Keratinocyte (primary cell): ENCODE measurements at regions not wholly inside any gene's neighbourhood (a gene's known extent, or its start where the extent isn't known, plus 50 kb on each side); places are given as distances from the start of the nearest gene placed in this dataset.

Source experiments
- DNase-seq: peaks from one replicate; pipeline ENCODE4 v3.0.0-alpha.2; 2011; ENCODE audit warnings: low read depth, missing footprints, low spot score
- FAIRE-seq: peaks from 2 replicates; lab custom pipeline; 2011; peaks lifted over from hg19 to GRCh38; lab: Jason Lieb, UNC
- H2AFZ ChIP-seq: 2 replicates; pipeline ENCODE4 v1.6.0; 2012; ENCODE audit warnings: low read length, control low read depth, inconsistent platforms; ENCODE audit not compliant: control insufficient read depth
- H3K27ac ChIP-seq: 2 replicates; pipeline ENCODE4 v1.5.1; 2011; ENCODE audit warnings: low read length; ENCODE audit not compliant: control insufficient read depth, insufficient read depth
- H3K27me3 ChIP-seq: 3 replicates; pipeline ENCODE4 v1.6.0; 2011; ENCODE audit warnings: low read length; ENCODE audit not compliant: control insufficient read depth, insufficient read depth; ENCODE audit errors: extremely low read depth
- H3K36me3 ChIP-seq, 2 experiments: 2 replicates in 1 of 2; 3 replicates in 1 of 2; pipeline ENCODE4 v1.5.1; 2011; ENCODE audit warnings: low read length in 2 of 2, mild to moderate bottlenecking in 1 of 2; ENCODE audit not compliant: control insufficient read depth in 2 of 2, insufficient read depth in 2 of 2; ENCODE audit errors: extremely low read depth in 1 of 2
- H3K4me1 ChIP-seq: 3 replicates; pipeline ENCODE4 v1.5.1; 2011; ENCODE audit warnings: low read length; ENCODE audit not compliant: control insufficient read depth, insufficient read depth; ENCODE audit errors: extremely low read depth
- H3K4me2 ChIP-seq: 3 replicates; pipeline ENCODE4 v1.6.0; 2011; ENCODE audit warnings: low read depth, low read length; ENCODE audit not compliant: control insufficient read depth, insufficient read depth; ENCODE audit errors: extremely low read depth
- H3K4me3 ChIP-seq, 3 experiments: fragments of 200-600 bp in 1 of 3; sonication (generic) in 1 of 3; 2 replicates in 2 of 3; 3 replicates in 1 of 3; pipeline ENCODE4 v1.5.1; 2011 to 2016; ENCODE audit warnings: low read length in 3 of 3, mild to moderate bottlenecking in 3 of 3, control low read depth in 2 of 3, inconsistent platforms in 1 of 3, low read depth in 1 of 3, mixed read lengths in 1 of 3, mixed run types in 1 of 3, moderate library complexity in 1 of 3; ENCODE audit not compliant: control insufficient read depth in 2 of 3, insufficient read depth in 2 of 3; ENCODE audit errors: extremely low read depth in 1 of 3
- H3K79me2 ChIP-seq: 2 replicates; pipeline ENCODE4 v1.6.0; 2012; ENCODE audit warnings: low read length; ENCODE audit not compliant: control insufficient read depth, insufficient read depth
- H3K9ac ChIP-seq: 3 replicates; pipeline ENCODE4 v1.6.0; 2011; ENCODE audit warnings: low read length; ENCODE audit not compliant: control insufficient read depth, insufficient read depth; ENCODE audit errors: extremely low read depth
- H3K9me1 ChIP-seq: 3 replicates; pipeline ENCODE4 v1.6.0; 2011; ENCODE audit warnings: low read length; ENCODE audit not compliant: control insufficient read depth, insufficient read depth; ENCODE audit errors: extremely low read depth
- H3K9me3 ChIP-seq: 2 replicates; pipeline ENCODE4 v1.5.1; 2012; ENCODE audit warnings: low read depth, low read length; ENCODE audit not compliant: control insufficient read depth
- H4K20me1 ChIP-seq: 3 replicates; pipeline ENCODE4 v1.6.0; 2011; ENCODE audit warnings: low read length; ENCODE audit not compliant: control insufficient read depth, insufficient read depth; ENCODE audit errors: extremely low read depth
- CTCF ChIP-seq, 3 experiments: IDR thresholded peaks in 1 of 3; conservative IDR thresholded peaks in 1 of 3; optimal IDR thresholded peaks in 1 of 3; 2 replicates in 2 of 3; 3 replicates in 1 of 3; pipeline versions ENCODE3 to v1.5.1; 2011; ENCODE audit warnings: low read length in 3 of 3, mild to moderate bottlenecking in 3 of 3, moderate library complexity in 2 of 3, control low read depth in 1 of 3, inconsistent platforms in 1 of 3; ENCODE audit not compliant: insufficient read depth in 2 of 3; ENCODE audit errors: extremely low read depth in 1 of 3
- EZH2 ChIP-seq: IDR thresholded peaks from one replicate; pipeline ENCODE4 v1.6.1; 2012; ENCODE audit warnings: inconsistent platforms, mild to moderate bottlenecking, low read length, moderate library complexity
- dilution Hi-C: fragments of 300-500 bp; cut with MboI; formaldehyde crosslinking; loops from one replicate; pipeline ENCODE4 v1.7.0; 2020; ENCODE audit warnings: low sequenced_read_pairs; ENCODE audit not compliant: extremely low pct_ligation_motif_present

GRCh38 chr4:58127680-58128079 is 1017.5 kb upstream of the IGFBP7 start:
- Histone ChIP-seq H3K79me2 (no peaks in the 10 kb centered on the region), H3K27ac (no peak overlapping the region), H3K4me1 (no peaks in the 10 kb centered on the region), H3K9me3 (no peaks in the 10 kb centered on the region), H3K36me3 (no peaks in the 10 kb centered on the region), H3K4me3 (no peak overlapping the region), H4K20me1 (no peaks in the 10 kb centered on the region), H3K27me3 (no peaks in the 10 kb centered on the region), H3K4me2 (no peak overlapping the region), H3K9me1 (no peaks in the 10 kb centered on the region), H3K9ac (no peak overlapping the region), H2AFZ (no peak overlapping the region)
- FAIRE-seq = no peak
- no peak for DNase-seq
- dilution Hi-C loops = no loop called here
- TF ChIP-seq EZH2 = no peak
- no peak for TF ChIP-seq CTCF (optimal IDR thresholded peaks at IDR 0.05 in 1 of 3, IDR thresholded peaks at IDR 0.05 in 1 of 3, conservative IDR thresholded peaks at IDR 0.05 in 1 of 3; ENCODE audit: extremely low read depth in 1 of 3, insufficient read depth in 2 of 3, low read length in 3 of 3)

GRCh38 chr4:58119298-58119697 is 1009.1 kb upstream of the IGFBP7 start:
- Histone ChIP-seq H3K36me3 (no peaks in the 10 kb centered on the region), H2AFZ (no peak overlapping the region), H3K4me2 (no peak overlapping the region), H3K27ac (no peak overlapping the region), H3K4me3 (no peak overlapping the region), H3K9me1 (no peaks in the 10 kb centered on the region), H3K9me3 (no peaks in the 10 kb centered on the region), H3K79me2 (no peaks in the 10 kb centered on the region), H3K4me1 (no peaks in the 10 kb centered on the region), H4K20me1 (no peaks in the 10 kb centered on the region), H3K9ac (no peak overlapping the region), H3K27me3 (no peaks in the 10 kb centered on the region)
- DNase-seq (no peak), FAIRE-seq (no peak)
- dilution Hi-C loops = no loop called here
- no peak for TF ChIP-seq EZH2
- no peak for TF ChIP-seq CTCF (optimal IDR thresholded peaks at IDR 0.05 in 1 of 3, IDR thresholded peaks at IDR 0.05 in 1 of 3, conservative IDR thresholded peaks at IDR 0.05 in 1 of 3; ENCODE audit: extremely low read depth in 1 of 3, insufficient read depth in 2 of 3, low read length in 3 of 3)
